ENCODE measurements at regions not wholly inside any gene's neighbourhood (a gene's known extent, or its start where the extent isn't known, plus 50 kb on each side); places are given as distances from the start of the nearest gene placed in this dataset.

DNA sequence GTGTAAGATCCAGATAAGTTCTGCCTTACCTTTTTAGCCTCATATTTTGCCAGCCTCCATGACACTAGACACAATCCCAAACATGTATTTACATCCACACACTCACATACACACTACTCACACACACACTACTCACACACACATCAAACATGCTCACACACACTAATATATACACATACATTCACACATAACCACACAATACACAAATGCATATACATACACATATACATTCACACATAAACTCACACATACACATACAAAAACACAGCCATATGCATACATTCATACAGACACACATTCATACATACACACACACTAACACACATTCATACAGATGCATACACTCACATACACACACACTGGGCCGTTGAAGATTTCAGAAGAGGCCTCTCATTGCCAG lies 109.5 kb downstream of the MAIP1 start:
- Histone ChIP-seq H3K4me2 (no peak overlapping the region), H3F3A (replicated peaks; ENCODE audit: low read depth) (no peaks in the 10 kb centered on the region), H3K9me2 (ENCODE audit: insufficient read depth) (peaks cover 3% of the 10 kb centered on the region; the same call in 1 of the 2 replicates), H4K20me1 (replicated peaks; ENCODE audit: insufficient read depth) (no peaks in the 10 kb centered on the region), H3K79me2 (replicated peaks; ENCODE audit: insufficient read depth) (no peaks in the 10 kb centered on the region), H3K36me3 (ENCODE audit: insufficient read depth) (no peaks in the 10 kb centered on the region), H2AFZ (no peak overlapping the region), H3K27me3 (ENCODE audit: insufficient read depth) (no peaks in the 10 kb centered on the region), H3K4me3 (no peak overlapping the region), H3K27ac (ENCODE audit: low read depth) (no peak overlapping the region), H3K4me1 (ENCODE audit: insufficient read depth) (peaks cover 11% of the 10 kb centered on the region)
- Mint-ChIP-seq H3K36me3 (ENCODE audit: low read depth) (no peaks in the 10 kb centered on the region), H3K4me3 (no peak overlapping the region), H3K4me1 (peaks cover 19% of the 10 kb centered on the region), H3K27ac (no peak overlapping the region), H3K27me3 (ENCODE audit: insufficient read depth, low read depth, poor library complexity) (peaks cover 2% of the 10 kb centered on the region), H3K9me3 (no peaks in the 10 kb centered on the region)
- DNase-seq (ENCODE audit: low spot score) (no peak), ATAC-seq (no peak)
- TF ChIP-seq STAT1 (IDR thresholded peaks at IDR 0.05; ENCODE audit: unreplicated experiment) (no peak), CREB1 (CRISPR knock-in tag; IDR thresholded peaks at IDR 0.05; ENCODE audit: low read depth) (no peak), JUNB (IDR thresholded peaks at IDR 0.05; ENCODE audit: unreplicated experiment) (no peak), EZH2 (IDR thresholded peaks at IDR 0.05; ENCODE audit: low read depth, unreplicated experiment) (no peak)

DNA sequence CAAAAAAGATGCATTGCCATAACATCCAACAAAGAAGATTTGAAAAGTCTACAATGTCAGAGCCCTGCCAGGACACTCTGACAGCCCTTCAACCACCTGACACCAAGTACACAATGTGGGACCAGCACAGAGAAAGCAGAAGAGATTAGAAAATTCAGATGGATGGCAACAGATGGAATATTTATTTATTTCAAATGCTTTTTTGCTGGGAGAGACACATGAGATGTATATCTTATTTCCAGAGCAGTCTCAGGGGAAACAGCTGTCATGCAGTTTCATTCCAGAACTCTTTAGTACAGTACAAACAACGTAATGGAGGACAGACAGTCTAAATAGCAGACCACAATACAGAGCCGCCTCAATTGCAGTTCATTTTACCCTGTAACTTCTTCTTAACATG lies 110.1 kb downstream of the MAIP1 start:
- Histone ChIP-seq H3K27ac (ENCODE audit: low read depth) (no peak overlapping the region), H3K36me3 (ENCODE audit: insufficient read depth) (no peaks in the 10 kb centered on the region), H3K4me2 (no peak overlapping the region), H3K4me1 (ENCODE audit: insufficient read depth) (peaks cover 5% of the 10 kb centered on the region), H3K4me3 (no peak overlapping the region), H2AFZ (peak overlapping the region; percentile 21; the same call in 1 of the 2 replicates), H3K27me3 (ENCODE audit: insufficient read depth) (no peaks in the 10 kb centered on the region), H4K20me1 (replicated peaks; ENCODE audit: insufficient read depth) (no peaks in the 10 kb centered on the region), H3F3A (replicated peaks; ENCODE audit: low read depth) (no peaks in the 10 kb centered on the region), H3K9me2 (ENCODE audit: insufficient read depth) (peaks cover 3% of the 10 kb centered on the region; the same call in 1 of the 2 replicates), H3K79me2 (replicated peaks; ENCODE audit: insufficient read depth) (no peaks in the 10 kb centered on the region)
- TF ChIP-seq STAT1 (IDR thresholded peaks at IDR 0.05; ENCODE audit: unreplicated experiment): no peak
- Mint-ChIP-seq H3K27me3 (ENCODE audit: insufficient read depth, low read depth, poor library complexity) (peaks cover 2% of the 10 kb centered on the region), H3K4me3 (no peak overlapping the region), H3K36me3 (ENCODE audit: low read depth) (no peaks in the 10 kb centered on the region), H3K4me1 (peaks cover 14% of the 10 kb centered on the region), H3K27ac (no peak overlapping the region), H3K9me3 (no peaks in the 10 kb centered on the region)
- no peak for ATAC-seq
- DNase-seq (ENCODE audit: low spot score): no peak

DNA sequence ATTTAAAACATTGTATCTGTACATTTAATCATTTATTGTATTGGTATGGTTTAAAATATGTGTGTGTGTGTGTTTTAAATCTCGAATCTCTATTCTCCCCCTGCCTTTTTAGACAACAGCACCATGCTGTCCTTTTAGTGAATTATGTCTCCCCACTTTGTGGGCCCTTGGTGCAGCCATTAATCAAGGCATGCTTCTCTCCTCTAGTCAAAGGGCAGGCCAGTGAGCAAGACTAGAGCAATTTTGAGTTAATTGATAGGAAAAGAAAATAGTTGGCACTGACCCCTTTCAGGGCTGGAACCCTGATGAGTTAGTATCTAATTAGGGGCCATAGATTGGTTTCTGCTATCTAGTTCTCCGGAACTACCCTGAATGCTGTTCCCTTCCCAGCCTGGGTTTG lies 111.0 kb downstream of the MAIP1 start:
- ATAC-seq (no peak), DNase-seq (ENCODE audit: low spot score) (no peak)
- Histone ChIP-seq H3K79me2 (replicated peaks; ENCODE audit: insufficient read depth) (no peaks in the 10 kb centered on the region), H3K4me1 (ENCODE audit: insufficient read depth) (peaks cover 4% of the 10 kb centered on the region), H3K4me3 (no peak overlapping the region), H3K27ac (ENCODE audit: low read depth) (no peak overlapping the region), H3K4me2 (no peak overlapping the region), H3K36me3 (ENCODE audit: insufficient read depth) (no peaks in the 10 kb centered on the region), H4K20me1 (replicated peaks; ENCODE audit: insufficient read depth) (no peaks in the 10 kb centered on the region), H3K27me3 (ENCODE audit: insufficient read depth) (no peaks in the 10 kb centered on the region), H3K9me2 (ENCODE audit: insufficient read depth) (peaks cover 4% of the 10 kb centered on the region), H3F3A (replicated peaks; ENCODE audit: low read depth) (no peaks in the 10 kb centered on the region), H2AFZ (no peak overlapping the region)
- Mint-ChIP-seq H3K36me3 (ENCODE audit: low read depth) (no peaks in the 10 kb centered on the region), H3K27me3 (ENCODE audit: insufficient read depth, low read depth, poor library complexity) (no peaks in the 10 kb centered on the region), H3K4me1 (peaks cover 14% of the 10 kb centered on the region), H3K4me3 (no peak overlapping the region), H3K9me3 (no peaks in the 10 kb centered on the region), H3K27ac (no peak overlapping the region)
- TF ChIP-seq ZNF331 (CRISPR knock-in tag; IDR thresholded peaks at IDR 0.05; ENCODE audit: low read depth): no peak
- TF ChIP-seq, protein P1, sequence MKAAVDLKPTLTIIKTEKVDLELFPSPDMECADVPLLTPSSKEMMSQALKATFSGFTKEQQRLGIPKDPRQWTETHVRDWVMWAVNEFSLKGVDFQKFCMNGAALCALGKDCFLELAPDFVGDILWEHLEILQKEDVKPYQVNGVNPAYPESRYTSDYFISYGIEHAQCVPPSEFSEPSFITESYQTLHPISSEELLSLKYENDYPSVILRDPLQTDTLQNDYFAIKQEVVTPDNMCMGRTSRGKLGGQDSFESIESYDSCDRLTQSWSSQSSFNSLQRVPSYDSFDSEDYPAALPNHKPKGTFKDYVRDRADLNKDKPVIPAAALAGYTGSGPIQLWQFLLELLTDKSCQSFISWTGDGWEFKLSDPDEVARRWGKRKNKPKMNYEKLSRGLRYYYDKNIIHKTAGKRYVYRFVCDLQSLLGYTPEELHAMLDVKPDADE (IDR thresholded peaks at IDR 0.05): no peak
- no peak for TF ChIP-seq STAT1 (IDR thresholded peaks at IDR 0.05; ENCODE audit: unreplicated experiment)
- no peak for TF ChIP-seq JUNB (IDR thresholded peaks at IDR 0.05; ENCODE audit: unreplicated experiment)
- no peak for TF ChIP-seq ZNF114 (CRISPR knock-in tag; IDR thresholded peaks at IDR 0.05)
- TF ChIP-seq EZH2 (IDR thresholded peaks at IDR 0.05; ENCODE audit: low read depth, unreplicated experiment): no peak
- TF ChIP-seq, protein P2, sequence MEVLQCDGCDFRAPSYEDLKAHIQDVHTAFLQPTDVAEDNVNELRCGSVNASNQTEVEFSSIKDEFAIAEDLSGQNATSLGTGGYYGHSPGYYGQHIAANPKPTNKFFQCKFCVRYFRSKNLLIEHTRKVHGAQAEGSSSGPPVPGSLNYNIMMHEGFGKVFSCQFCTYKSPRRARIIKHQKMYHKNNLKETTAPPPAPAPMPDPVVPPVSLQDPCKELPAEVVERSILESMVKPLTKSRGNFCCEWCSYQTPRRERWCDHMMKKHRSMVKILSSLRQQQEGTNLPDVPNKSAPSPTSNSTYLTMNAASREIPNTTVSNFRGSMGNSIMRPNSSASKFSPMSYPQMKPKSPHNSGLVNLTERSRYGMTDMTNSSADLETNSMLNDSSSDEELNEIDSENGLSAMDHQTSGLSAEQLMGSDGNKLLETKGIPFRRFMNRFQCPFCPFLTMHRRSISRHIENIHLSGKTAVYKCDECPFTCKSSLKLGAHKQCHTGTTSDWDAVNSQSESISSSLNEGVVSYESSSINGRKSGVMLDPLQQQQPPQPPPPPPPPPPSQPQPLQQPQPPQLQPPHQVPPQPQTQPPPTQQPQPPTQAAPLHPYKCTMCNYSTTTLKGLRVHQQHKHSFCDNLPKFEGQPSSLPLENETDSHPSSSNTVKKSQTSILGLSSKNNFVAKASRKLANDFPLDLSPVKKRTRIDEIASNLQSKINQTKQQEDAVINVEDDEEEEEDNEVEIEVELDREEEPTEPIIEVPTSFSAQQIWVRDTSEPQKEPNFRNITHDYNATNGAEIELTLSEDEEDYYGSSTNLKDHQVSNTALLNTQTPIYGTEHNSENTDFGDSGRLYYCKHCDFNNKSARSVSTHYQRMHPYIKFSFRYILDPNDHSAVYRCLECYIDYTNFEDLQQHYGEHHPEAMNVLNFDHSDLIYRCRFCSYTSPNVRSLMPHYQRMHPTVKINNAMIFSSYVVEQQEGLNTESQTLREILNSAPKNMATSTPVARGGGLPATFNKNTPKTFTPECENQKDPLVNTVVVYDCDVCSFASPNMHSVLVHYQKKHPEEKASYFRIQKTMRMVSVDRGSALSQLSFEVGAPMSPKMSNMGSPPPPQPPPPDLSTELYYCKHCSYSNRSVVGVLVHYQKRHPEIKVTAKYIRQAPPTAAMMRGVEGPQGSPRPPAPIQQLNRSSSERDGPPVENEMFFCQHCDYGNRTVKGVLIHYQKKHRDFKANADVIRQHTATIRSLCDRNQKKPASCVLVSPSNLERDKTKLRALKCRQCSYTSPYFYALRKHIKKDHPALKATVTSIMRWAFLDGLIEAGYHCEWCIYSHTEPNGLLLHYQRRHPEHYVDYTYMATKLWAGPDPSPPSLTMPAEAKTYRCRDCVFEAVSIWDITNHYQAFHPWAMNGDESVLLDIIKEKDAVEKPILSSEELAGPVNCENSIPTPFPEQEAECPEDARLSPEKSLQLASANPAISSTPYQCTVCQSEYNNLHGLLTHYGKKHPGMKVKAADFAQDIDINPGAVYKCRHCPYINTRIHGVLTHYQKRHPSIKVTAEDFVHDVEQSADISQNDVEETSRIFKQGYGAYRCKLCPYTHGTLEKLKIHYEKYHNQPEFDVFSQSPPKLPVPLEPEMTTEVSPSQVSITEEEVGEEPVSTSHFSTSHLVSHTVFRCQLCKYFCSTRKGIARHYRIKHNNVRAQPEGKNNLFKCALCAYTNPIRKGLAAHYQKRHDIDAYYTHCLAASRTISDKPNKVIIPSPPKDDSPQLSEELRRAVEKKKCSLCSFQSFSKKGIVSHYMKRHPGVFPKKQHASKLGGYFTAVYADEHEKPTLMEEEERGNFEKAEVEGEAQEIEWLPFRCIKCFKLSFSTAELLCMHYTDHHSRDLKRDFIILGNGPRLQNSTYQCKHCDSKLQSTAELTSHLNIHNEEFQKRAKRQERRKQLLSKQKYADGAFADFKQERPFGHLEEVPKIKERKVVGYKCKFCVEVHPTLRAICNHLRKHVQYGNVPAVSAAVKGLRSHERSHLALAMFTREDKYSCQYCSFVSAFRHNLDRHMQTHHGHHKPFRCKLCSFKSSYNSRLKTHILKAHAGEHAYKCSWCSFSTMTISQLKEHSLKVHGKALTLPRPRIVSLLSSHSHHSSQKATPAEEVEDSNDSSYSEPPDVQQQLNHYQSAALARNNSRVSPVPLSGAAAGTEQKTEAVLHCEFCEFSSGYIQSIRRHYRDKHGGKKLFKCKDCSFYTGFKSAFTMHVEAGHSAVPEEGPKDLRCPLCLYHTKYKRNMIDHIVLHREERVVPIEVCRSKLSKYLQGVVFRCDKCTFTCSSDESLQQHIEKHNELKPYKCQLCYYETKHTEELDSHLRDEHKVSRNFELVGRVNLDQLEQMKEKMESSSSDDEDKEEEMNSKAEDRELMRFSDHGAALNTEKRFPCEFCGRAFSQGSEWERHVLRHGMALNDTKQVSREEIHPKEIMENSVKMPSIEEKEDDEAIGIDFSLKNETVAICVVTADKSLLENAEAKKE (CRISPR knock-in tag; IDR thresholded peaks at IDR 0.05): no peak
- TF ChIP-seq NANOG (IDR thresholded peaks at IDR 0.05; ENCODE audit: borderline replicate concordance): no peak
- TF ChIP-seq POLR2AphosphoS5 (IDR thresholded peaks at IDR 0.05; ENCODE audit: low read depth): no peak

Data from GM23338 (cell line).